ENCODE measurements at regions not wholly inside any gene's neighbourhood (a gene's known extent, or its start where the extent isn't known, plus 50 kb on each side); places are given as distances from the start of the nearest gene placed in this dataset.
A peak's percentile ranks its signal among the peaks of the same experiment; 100 is the strongest.
"Not testable (repeated sequence)": the region's sequence is repeated elsewhere in the genome, so short reads cannot be mapped to it uniquely, and the experiment has no call there.

DNA sequence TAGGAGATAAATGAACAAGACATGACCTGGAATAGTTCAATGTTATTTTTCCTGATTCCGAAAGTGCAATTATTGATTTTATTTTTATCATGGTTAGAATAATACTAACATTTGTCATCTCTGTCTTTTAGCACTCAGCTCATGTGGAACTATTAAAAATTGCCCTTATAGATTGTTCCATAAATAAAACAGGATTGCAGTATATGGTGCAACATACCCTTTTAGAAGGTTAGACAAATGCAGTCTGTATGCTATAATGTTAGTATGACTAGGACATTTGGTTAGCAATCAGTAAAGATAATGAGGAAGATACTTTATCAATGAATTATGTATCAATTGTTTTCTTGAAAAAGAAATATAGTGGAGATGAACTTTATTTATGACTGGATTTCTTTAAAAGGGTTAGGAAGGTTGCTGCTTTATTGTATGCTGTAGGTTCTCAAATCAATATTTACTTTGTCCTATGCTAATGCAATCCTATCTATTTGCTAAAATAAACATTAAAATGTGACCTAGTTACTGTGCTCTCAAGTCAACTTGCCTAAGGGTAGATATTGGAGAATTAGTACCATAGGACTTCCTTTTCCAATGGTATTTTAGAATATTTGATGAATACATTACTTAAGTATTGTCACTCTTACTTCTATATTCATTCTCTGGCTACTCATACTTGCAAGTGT, 348.9 kb upstream of the ISL1 start:
- no peak for DNase-seq

DNA sequence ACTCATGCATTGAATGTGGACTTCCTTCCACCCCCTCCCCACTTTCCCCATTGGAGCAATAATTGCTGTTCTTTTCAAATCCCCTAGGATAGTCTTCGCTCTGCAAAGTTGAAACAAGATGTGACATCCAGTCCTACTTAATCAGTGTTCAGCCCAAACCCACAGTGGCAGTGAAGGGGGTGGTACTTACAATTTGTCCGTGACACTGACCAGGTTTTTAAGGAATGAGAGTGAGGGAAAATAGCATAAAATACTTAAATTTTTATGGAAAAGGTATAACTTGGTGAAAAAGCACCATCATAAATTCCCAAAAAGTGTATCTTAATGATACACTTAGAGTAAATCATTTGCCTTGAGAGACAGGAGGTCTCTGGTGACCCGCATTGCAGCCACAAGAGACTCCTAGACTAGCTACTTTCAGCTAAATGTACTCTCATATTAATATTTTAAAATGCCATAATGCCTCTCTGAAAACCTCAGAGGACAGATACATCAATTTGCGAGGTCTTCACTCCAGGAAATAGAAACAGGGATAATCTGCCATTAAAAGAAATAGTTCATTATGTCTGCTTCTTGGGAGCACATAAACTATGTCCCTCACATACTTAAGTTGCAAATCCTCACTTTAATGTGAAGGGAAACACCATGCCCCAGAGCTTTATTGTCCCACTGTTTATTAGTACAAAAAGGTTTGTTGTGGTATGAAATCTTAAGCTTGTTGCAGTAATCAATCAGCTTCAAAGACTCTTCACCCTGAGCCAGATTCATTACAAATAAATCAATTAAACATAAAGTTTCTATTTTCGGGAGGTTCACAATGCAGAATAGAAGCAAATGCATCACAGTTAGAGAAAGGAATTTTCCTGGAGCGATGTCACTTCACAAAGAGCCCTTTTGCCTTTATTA, 343.6 kb upstream of the ISL1 start:
- DNase-seq = no peak

GRCh38 chr5:51043745-51044144, 339.5 kb upstream of the ISL1 start:
- no peak for DNase-seq

DNA sequence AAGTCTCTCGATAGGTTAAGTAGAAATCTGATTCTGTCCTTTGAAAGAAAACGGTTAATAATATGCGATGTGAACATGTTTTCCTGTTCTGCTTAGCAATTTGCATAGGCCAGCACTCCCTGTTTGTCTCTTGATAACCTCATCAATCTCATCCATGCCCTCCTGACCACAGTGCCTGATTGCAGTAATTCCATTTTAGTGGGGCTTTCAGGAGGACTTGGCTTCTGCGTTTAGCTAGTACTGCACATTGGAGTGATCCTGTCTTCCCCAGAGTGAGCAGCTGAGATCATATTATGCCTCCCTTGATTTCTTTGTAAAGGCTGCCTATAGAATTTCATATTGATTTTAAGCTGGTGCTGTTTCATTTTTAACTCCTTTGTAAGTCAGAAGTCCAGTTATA, 335.9 kb upstream of the ISL1 start:
- no peak for DNase-seq

DNA sequence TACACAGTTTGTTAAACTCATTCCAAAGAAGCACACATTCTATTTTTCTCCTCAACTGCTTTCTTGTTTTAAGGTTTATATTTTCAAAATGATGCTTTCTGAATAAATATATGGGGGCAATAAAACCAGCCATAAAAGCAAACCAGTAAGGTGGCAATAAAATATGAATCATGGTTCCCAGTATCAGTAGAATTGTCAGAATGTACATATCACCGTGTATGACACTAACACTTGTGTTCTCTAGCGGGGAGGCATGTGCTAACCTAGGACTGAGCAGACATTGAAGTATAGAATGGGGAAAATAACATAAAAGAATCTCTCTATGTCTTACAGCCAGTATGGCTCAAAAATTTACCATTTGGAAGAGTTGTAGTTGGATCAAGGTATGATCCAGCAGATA, 329.9 kb upstream of the ISL1 start:
- no peak for DNase-seq

DNA sequence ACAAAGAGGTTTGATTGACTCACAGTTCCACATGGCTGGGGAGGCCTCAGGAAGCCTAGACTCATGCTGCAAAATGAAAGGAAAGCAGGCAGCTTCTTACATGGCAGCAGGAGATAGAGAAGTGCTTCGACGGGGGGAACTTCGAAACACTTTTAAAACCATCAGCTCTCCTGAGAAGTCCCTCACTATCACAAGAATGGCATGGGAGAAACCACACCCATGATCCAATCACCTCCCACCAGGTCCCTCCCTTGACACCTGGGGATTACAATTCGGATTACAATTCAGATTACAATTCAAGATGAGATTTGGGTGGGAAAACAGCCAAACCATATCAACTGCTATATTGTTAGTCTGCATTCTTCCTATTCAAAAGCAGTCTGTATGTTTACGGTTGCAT, 322.3 kb upstream of the ISL1 start:
- no peak for DNase-seq

GRCh38 chr5:51072937-51073336, 310.3 kb upstream of the ISL1 start:
- DNase-seq = no peak

DNA sequence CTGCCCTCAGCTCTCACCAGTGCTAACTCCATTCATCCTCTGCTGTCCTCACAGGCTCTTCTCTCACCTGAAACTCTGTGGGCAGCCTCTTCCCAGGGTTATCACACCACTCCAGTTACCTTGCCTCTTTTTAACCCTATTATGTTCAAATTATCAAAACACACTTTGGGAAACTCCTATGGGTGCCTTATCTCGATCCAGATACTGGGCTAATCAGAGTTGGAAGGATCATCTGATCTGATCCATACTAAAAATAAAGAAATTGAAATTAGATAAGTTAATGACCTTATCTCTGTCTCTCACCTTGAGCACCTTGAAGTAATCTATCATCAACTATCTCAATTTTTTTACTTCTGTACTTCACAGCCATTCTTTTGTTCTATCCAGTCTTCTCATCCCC, 300.5 kb upstream of the ISL1 start:
- DNase-seq = no peak

DNA sequence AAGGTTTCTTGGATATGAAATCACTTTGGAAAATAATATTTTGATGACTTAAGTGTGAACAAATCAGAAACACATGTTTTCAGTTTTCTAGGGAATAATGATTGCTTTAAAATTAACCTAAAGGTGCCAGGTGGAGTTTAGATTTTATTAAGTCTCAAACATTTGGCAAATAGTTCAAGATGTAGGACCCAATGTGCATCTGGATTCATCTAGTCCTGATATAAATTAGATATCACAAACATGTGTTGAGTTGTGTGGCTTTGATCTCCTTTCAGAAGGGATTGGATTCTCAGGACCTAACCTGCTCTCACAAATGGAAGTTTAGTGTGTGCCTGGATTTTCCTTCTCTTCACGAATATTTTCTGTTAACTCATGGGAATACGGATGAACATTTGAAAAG, 291.4 kb upstream of the ISL1 start:
- DNase-seq = no peak

GRCh38 chr5:51095486-51095885, 287.8 kb upstream of the ISL1 start:
- no peak for DNase-seq

- DNase-seq = no peak
These were observed 286.4 kb upstream of the ISL1 start for GRCh38 chr5:51096859-51097258.

GRCh38 chr5:51099173-51099853, 283.9 kb upstream of the ISL1 start:
- no peak for DNase-seq

GRCh38 chr5:51104556-51104955, 278.7 kb upstream of the ISL1 start:
- DNase-seq = no peak

DNA sequence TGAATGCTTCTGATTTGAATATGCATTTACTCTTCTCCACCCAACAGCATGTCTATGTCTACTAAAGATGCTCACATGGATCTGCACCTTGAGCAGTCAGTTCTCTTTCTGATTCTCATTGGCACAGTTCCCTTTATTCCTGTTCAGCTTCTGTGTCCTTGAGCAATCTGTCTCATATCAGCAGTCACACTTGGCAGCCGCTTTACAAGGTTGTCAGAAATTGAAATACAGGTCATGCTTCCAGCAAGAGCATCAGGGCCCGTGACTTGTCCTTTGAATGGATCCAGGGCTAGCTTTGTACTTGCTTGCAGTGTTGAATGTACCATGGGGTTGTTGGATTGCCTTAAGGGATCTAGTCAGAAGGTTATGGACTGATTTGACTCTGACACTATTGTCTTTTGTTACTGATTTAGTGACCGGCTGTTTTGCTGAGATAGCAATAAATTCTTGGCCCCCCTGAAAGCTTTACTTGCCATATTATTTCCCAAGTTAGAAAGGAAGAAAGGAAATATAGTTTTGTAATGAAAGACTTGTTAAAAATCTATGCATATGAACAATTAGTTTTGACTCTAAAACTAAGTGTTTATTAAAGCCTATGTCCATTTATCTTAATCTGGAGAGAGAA, 273.4 kb upstream of the ISL1 start:
- DNase-seq = peak in 1 of 14 donors; percentile 18

- DNase-seq = no peak
These were observed 252.0 kb upstream of the ISL1 start for GRCh38 chr5:51131266-51131665.

DNA sequence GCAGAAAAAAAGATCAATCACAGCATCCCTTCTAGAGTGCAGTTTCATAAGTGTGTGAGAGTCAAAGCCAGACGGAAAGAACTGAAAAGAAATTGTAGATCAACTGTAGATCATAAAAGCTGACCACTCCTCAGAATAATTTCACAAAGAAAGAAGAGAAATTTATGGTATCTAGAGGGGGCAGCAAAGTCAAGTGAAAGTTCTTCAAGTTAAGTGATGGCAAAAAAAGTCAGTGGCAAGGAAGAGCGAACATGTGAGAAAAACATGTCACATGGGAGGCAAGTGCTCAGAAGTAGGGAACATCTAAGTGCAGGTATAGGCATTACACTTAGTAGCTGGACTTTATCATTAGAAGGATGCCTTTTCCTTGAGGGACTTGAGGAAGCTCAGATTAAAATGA, 245.1 kb upstream of the ISL1 start:
- DNase-seq = no peak

DNA sequence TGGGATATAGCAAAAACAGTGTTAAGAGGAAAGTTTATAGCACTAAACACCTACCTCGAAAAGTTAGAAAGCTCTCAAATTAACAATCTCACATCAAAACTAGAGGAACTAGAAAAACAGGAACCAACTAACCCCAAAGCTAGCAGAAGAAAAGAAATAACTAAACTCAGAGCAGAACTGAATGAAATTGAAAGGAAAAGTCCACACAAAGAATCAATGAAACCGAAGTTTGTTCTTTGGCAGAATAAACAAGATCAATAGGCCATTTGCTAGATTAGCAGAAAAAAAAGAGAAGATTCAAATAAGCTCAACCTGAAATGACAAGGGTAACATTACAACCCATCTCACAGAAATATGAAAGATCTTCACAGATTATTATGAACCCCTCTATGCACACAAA, 234.8 kb upstream of the ISL1 start:
- DNase-seq = no peak

DNA sequence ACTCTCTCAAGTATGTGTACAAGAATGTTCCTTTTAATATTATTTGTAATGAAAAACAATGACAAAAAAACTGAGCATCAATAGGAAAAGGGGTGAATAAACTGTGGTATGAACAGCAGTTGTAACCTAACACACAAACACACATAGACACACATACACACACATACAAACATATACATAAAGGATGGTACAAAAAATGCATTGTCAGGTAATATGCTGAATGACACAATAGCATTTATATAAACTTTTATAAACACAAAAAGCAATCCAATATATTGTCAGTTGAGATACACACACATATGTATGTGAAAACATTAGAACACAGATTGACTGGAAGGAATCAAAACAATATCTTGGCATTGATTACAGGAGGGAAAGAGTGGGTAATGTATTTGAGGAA, 227.0 kb upstream of the ISL1 start:
- no peak for DNase-seq

DNA sequence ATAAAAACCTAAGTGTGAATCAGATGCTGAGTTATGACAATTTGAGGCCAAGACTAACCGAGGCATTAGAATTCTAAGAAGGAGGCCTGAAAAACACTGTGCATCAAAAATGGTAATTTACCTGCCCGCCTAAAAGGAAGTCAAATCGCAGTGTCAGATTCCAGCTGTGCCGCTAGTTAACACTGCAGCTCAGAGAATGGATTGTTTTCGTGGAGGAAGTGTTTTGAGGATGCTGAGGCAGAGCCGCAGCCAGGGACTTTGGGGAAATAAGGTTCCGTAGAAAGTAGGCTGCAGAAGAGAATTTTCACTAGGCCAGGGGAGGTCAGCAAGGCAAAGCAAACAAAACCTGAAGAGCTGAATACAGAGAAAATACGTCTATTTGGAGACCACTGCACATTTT, 226.4 kb upstream of the ISL1 start:
- DNase-seq = no peak

DNA sequence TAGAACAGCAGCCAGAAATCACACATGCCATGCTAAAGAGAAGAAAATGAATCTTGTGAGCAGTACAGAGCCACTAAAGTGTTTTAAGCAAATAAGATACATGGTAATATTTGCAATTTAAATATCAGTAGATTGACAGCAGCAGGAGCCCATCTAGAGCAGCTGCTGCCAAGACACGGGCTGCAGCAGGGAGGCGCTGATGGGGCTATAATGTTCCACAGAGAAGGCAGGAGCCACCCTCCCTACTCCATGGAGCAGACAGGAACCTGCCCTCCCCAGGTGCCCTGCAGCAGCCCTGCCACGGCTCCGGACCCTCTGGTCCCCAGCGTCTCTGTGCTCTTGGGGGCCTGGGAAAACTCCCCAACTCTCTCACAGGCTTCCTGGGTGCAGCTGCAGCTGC, 224.1 kb upstream of the ISL1 start:
- DNase-seq = no peak

DNA sequence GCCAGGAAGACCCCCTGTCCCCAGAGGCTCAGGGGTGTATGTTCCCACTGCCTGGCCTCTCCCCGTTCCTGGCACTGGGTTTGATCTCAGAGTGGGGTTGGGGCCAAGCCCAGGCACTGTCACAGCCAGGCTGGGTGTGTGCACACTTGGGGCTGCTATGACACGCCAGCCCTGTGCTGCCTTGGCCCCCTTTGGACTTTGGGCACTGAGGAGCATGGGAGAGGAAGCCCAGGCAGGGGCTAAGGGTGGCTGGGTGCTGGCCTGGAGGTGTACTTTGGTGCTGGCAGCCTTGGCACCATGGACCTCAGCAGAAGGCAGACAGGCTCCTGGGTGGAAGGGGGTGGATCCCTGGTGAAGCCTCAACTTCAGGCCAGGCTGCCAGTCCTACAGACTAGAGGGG, 223.6 kb upstream of the ISL1 start:
- DNase-seq = no peak

- DNase-seq = no peak
These were observed 221.0 kb upstream of the ISL1 start for GRCh38 chr5:51162245-51162644.

- DNase-seq = not testable (repeated sequence)
These were observed 217.6 kb upstream of the ISL1 start for GRCh38 chr5:51165621-51166020.
